K562 (cell line): ENCODE measurements at regions not wholly inside any gene's neighbourhood (a gene's known extent, or its start where the extent isn't known, plus 50 kb on each side); places are given as distances from the start of the nearest gene placed in this dataset.

Source experiments
- ATAC-seq: fragments of 200-7000 bp; cut with Tn5 transposase; 3 replicates; pipeline ENCODE4 v1.9.1; 2020; ENCODE audit warnings: moderate library complexity
- BruUV-seq: library from RNA; stranded (reverse); fragments of 400-500 nt; replicated peaks from 2 replicates; lab custom pipeline; 2021; lab: Mats Ljungman, UMichigan
- CTCF ChIA-PET: fragments of 300-600 bp; formaldehyde crosslinking; extraction: SDS; loops from one replicate; lab custom pipeline; 2021; ENCODE audit warnings: low intra/inter-chr PET ratio; lab: Yijun Ruan, JAX
- POLR2A ChIA-PET: fragments of 300-600, 350-650 bp; sonication (Branson Sonifier 250); formaldehyde crosslinking; extraction: SDS; loops from one replicate; lab custom pipeline; 2021; ENCODE audit warnings: antibody characterized with exemption, inconsistent platforms; lab: Yijun Ruan, JAX
- DNase-seq, 4 experiments: peaks; one replicate each; pipeline versions ENCODE4 v3.0.0 to v3.0.0-alpha.2; 2011 to 2018; ENCODE audit warnings: low spot score in 3 of 4, mixed read lengths in 3 of 4; ENCODE audit errors: extremely low read depth in 1 of 4
- FAIRE-seq: peaks from 2 replicates; lab custom pipeline; 2011; peaks lifted over from hg19 to GRCh38; lab: Jason Lieb, UNC
- H2AFZ ChIP-seq: 2 replicates; pipeline ENCODE4 v1.6.0; 2011; ENCODE audit warnings: low read depth, low read length, control low read depth, inconsistent platforms
- H3K27ac ChIP-seq: fragments of 200-600 bp; 3 replicates; pipeline ENCODE4 v1.8.0; 2011; ENCODE audit warnings: low read depth, mild to moderate bottlenecking, control low read depth, inconsistent platforms, low read length, moderate library complexity, mixed read lengths; ENCODE audit errors: extremely low read depth
- H3K27me3 ChIP-seq, 2 experiments: fragments of 300-600 bp in 1 of 2; 2 replicates in 1 of 2; 3 replicates in 1 of 2; pipeline versions ENCODE4 v1.6.0 to v1.8.0; 2011; ENCODE audit warnings: inconsistent platforms in 2 of 2, low read length in 2 of 2, mild to moderate bottlenecking in 1 of 2, mixed read lengths in 1 of 2, moderate library complexity in 1 of 2; ENCODE audit not compliant: control insufficient read depth in 2 of 2, insufficient read depth in 2 of 2
- H3K36me3 ChIP-seq: fragments of 300-600 bp; 3 replicates; pipeline ENCODE4 v1.8.0; 2011; ENCODE audit warnings: mild to moderate bottlenecking, low read length, inconsistent platforms; ENCODE audit not compliant: control insufficient read depth, insufficient read depth
- H3K4me1 ChIP-seq, 2 experiments: fragments of 200-600 bp in 1 of 2; replicated peaks in 1 of 2; 2 replicates in 1 of 2; 3 replicates in 1 of 2; pipeline versions ENCODE4 v1.5.1 to v1.8.0; 2011; ENCODE audit warnings: inconsistent platforms in 2 of 2, low read length in 2 of 2, mild to moderate bottlenecking in 1 of 2, mixed read lengths in 1 of 2, moderate library complexity in 1 of 2; ENCODE audit not compliant: control insufficient read depth in 2 of 2, insufficient read depth in 2 of 2
- H3K4me2 ChIP-seq: 2 replicates; pipeline ENCODE4 v1.6.1; 2011; ENCODE audit warnings: low read length, control low read depth, inconsistent platforms, mixed read lengths; ENCODE audit not compliant: insufficient read depth
- H3K4me3 ChIP-seq: fragments of 200-600 bp; sonication (generic), shearing (Covaris generic); 2 replicates; pipeline ENCODE4 v1.5.1; 2016; ENCODE audit warnings: control low read depth, inconsistent platforms
- H3K79me2 ChIP-seq: fragments of 200-600 bp; 3 replicates; pipeline ENCODE4 v1.8.0; 2011; ENCODE audit warnings: low read length, inconsistent platforms; ENCODE audit not compliant: control insufficient read depth, insufficient read depth
- H3K9ac ChIP-seq, 2 experiments: 2 replicates each; pipeline versions ENCODE4 v1.6.0 to v1.6.1; 2011; ENCODE audit warnings: low read depth in 2 of 2, low read length in 2 of 2, control low read depth in 1 of 2, inconsistent platforms in 1 of 2, mild to moderate bottlenecking in 1 of 2, mixed read lengths in 1 of 2; ENCODE audit not compliant: insufficient read depth in 1 of 2
- H3K9me1 ChIP-seq: one replicate; pipeline ENCODE4 v1.6.0; 2011; ENCODE audit warnings: inconsistent platforms, mild to moderate bottlenecking, low read length, moderate library complexity; ENCODE audit not compliant: control insufficient read depth, insufficient read depth
- H3K9me3 ChIP-seq: replicated peaks from 2 replicates; pipeline ENCODE4 v1.5.1; 2011; ENCODE audit warnings: low read depth, low read length, inconsistent platforms; ENCODE audit not compliant: control insufficient read depth, insufficient read depth
- H4K20me1 ChIP-seq: replicated peaks from 2 replicates; pipeline ENCODE4 v1.6.1; 2011; ENCODE audit warnings: low read length, inconsistent platforms, mixed read lengths; ENCODE audit not compliant: control insufficient read depth, insufficient read depth
- FOSL1 ChIP-seq: fragments of 200-800 bp; sonication (Bioruptor generic); conservative IDR thresholded peaks from 2 replicates; pipeline ENCODE4 v1.6.1; 2016; ENCODE audit warnings: missing genetic modification characterization, missing compliant biosample characterization
- KLF1 ChIP-seq: fragments of 450-650 bp; IDR thresholded peaks from 2 replicates; pipeline ENCODE4 v1.6.1; 2016; ENCODE audit warnings: missing genetic modification characterization, missing compliant biosample characterization
- POU5F1 ChIP-seq: fragments of 150-350 bp; IDR thresholded peaks from 2 replicates; pipeline ENCODE4 v1.6.1; 2014; ENCODE audit warnings: borderline replicate concordance, low read length, low read depth, mild to moderate bottlenecking; ENCODE audit not compliant: partially characterized antibody
- PTRF ChIP-seq: fragments of 450-650 bp; IDR thresholded peaks from 2 replicates; pipeline ENCODE4 v1.6.1; 2016; ENCODE audit warnings: mild to moderate bottlenecking, missing genetic modification characterization, missing compliant biosample characterization
- SIN3B ChIP-seq: fragments of 450-650 bp; IDR thresholded peaks from 2 replicates; pipeline ENCODE4 v1.6.1; 2017; ENCODE audit warnings: low read depth, mild to moderate bottlenecking, moderate library complexity
- SMAD2 ChIP-seq: fragments of 150-350 bp; IDR thresholded peaks from 2 replicates; pipeline ENCODE4 v1.6.1; 2014; ENCODE audit warnings: low read depth, mild to moderate bottlenecking, low read length
- TEAD1 ChIP-seq, 2 experiments: fragments of 450-650 bp in 1 of 2; sonication (generic) in 1 of 2; formaldehyde crosslinking; IDR thresholded peaks; 2 replicates each; pipeline versions ENCODE4 v1.4.0 to v1.8.0; 2020 to 2022; ENCODE audit warnings: mild to moderate bottlenecking in 2 of 2, missing genetic modification reagents in 1 of 2
- ZC3H11A ChIP-seq: IDR thresholded peaks from 2 replicates; pipeline ENCODE4 v1.6.1; 2012; ENCODE audit warnings: low read depth, low read length, improper control_type of control experiment
- ZNF217 ChIP-seq: sonication (generic); formaldehyde crosslinking; IDR thresholded peaks from 2 replicates; pipeline ENCODE4 v1.8.0; 2022; ENCODE audit warnings: mild to moderate bottlenecking, missing genetic modification reagents
- ZNF24 ChIP-seq: fragments of 450-650 bp; IDR thresholded peaks from 2 replicates; pipeline ENCODE4 v1.6.1; 2016
- in situ Hi-C: fragments of 300-500 bp; cut with MboI; formaldehyde crosslinking; loops from 4 replicates; pipeline ENCODE4 v1.15.0; 2018; ENCODE audit warnings: inconsistent platforms, mixed read lengths
- intact Hi-C: fragments of 100-400 bp; cut with micrococcal nuclease; formaldehyde crosslinking; loops from 2 replicates; pipeline ENCODE4 v1.14.2; 2022
- TF ChIP-seq, protein P1 (sequence below), 2 experiments: IDR thresholded peaks; 2 replicates each; pipeline ENCODE4 v1.6.1; 2012; ENCODE audit warnings: improper control_type of control experiment in 2 of 2, low read depth in 2 of 2, low read length in 2 of 2, borderline replicate concordance in 1 of 2

DNA sequence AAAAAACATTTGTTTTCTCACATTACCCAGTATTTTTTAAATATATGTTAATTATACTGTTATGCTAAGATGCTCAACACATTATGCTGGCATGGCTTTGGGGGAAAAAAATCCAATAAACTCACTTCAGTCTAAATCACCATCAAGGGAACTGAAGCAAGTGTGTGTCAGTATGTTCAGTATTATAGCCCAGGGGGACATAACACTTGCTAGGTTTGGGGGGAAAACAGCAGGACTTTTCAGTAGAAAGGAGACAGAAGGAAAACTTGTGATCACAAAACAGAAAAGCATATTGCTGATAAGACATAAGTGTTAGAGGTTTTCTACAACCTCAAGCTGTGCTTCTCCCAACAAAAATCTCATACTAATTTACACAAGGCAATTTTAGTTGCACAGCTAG, 1759.9 kb upstream of the PCDH20 start:
- Histone ChIP-seq H3K36me3 (no peaks in the 10 kb centered on the region), H3K9me3 (no peaks in the 10 kb centered on the region), H3K79me2 (no peaks in the 10 kb centered on the region), H3K4me2 (no peak overlapping the region), H3K27ac (no peak overlapping the region), H3K4me1 (no peaks in the 10 kb centered on the region), H2AFZ (no peak overlapping the region), H3K4me3 (no peak overlapping the region), H3K9me1 (no peaks in the 10 kb centered on the region), H3K9ac (no peak overlapping the region), H4K20me1 (no peaks in the 10 kb centered on the region), H3K27me3 (no peaks in the 10 kb centered on the region)
- BruUV-seq, result no TSS peak
- intact Hi-C loops, result no loop called here
- DNase-seq (no peak), ATAC-seq (no peak), FAIRE-seq (no peak)
- CTCF ChIA-PET, result no interaction called here
- POLR2A ChIA-PET, result no interaction called here
- TF ChIP-seq KLF1 (tag), result no peak
- TF ChIP-seq ZNF217 (CRISPR knock-in tag), result no peak
- TF ChIP-seq PTRF (tag), result no peak
- no peak for TF ChIP-seq ZNF24
- TF ChIP-seq POU5F1, result no peak
- no peak for TF ChIP-seq ZC3H11A
- TF ChIP-seq SIN3B, result no peak
- TF ChIP-seq FOSL1 (tag), result no peak
- TF ChIP-seq, protein P1, sequence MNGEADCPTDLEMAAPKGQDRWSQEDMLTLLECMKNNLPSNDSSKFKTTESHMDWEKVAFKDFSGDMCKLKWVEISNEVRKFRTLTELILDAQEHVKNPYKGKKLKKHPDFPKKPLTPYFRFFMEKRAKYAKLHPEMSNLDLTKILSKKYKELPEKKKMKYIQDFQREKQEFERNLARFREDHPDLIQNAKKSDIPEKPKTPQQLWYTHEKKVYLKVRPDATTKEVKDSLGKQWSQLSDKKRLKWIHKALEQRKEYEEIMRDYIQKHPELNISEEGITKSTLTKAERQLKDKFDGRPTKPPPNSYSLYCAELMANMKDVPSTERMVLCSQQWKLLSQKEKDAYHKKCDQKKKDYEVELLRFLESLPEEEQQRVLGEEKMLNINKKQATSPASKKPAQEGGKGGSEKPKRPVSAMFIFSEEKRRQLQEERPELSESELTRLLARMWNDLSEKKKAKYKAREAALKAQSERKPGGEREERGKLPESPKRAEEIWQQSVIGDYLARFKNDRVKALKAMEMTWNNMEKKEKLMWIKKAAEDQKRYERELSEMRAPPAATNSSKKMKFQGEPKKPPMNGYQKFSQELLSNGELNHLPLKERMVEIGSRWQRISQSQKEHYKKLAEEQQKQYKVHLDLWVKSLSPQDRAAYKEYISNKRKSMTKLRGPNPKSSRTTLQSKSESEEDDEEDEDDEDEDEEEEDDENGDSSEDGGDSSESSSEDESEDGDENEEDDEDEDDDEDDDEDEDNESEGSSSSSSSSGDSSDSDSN (IDR thresholded peaks at IDR 0.05; ENCODE audit: borderline replicate concordance in 1 of 2, low read depth in 2 of 2, low read length in 2 of 2), result no peak
- no peak for TF ChIP-seq TEAD1 (CRISPR knock-in tag; IDR thresholded peaks at IDR 0.05)
- TF ChIP-seq SMAD2, result no peak
- in situ Hi-C loops, result no loop called here
